OCI-LY7 (cell line): ENCODE measurements at regions not wholly inside any gene's neighbourhood (a gene's known extent, or its start where the extent isn't known, plus 50 kb on each side); places are given as distances from the start of the nearest gene placed in this dataset.

Source experiments
- EZH2phosphoT487 ChIP-seq: fragments of 200-600 bp; sonication (generic); IDR thresholded peaks from 2 replicates; pipeline ENCODE4 v1.6.1; 2018; ENCODE audit warnings: low read depth, borderline replicate concordance, mild to moderate bottlenecking, mixed run types, antibody characterized with exemption, low read length, moderate library complexity, mixed read lengths
- TF ChIP-seq, protein P1 (sequence below): fragments of 200-600 bp; sonication (generic); conservative IDR thresholded peaks from 2 replicates; pipeline ENCODE4 v1.5.1; 2014; ENCODE audit warnings: mild to moderate bottlenecking, antibody characterized with exemption, low read length, moderate library complexity, mixed read lengths

DNA sequence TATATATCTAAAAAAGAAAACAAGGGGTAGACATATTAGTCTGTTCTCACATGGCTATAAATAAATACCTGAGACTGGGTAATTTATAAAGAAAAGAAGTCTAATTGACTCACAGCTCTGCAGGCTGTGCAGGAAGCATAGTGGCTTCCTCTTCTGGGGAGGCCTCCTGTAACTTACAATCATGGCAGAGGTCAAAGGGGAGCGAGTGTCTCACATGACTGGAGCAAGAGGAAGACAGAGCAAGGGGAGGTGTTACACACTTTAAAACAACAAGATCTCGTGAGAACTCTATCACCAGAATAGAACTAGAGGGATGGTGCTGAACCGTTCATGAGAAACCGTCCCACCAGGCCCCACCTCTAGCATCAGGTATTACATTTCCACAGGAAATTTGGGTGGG, 616.8 kb downstream of the TLE4 start:
- TF ChIP-seq, protein P1, sequence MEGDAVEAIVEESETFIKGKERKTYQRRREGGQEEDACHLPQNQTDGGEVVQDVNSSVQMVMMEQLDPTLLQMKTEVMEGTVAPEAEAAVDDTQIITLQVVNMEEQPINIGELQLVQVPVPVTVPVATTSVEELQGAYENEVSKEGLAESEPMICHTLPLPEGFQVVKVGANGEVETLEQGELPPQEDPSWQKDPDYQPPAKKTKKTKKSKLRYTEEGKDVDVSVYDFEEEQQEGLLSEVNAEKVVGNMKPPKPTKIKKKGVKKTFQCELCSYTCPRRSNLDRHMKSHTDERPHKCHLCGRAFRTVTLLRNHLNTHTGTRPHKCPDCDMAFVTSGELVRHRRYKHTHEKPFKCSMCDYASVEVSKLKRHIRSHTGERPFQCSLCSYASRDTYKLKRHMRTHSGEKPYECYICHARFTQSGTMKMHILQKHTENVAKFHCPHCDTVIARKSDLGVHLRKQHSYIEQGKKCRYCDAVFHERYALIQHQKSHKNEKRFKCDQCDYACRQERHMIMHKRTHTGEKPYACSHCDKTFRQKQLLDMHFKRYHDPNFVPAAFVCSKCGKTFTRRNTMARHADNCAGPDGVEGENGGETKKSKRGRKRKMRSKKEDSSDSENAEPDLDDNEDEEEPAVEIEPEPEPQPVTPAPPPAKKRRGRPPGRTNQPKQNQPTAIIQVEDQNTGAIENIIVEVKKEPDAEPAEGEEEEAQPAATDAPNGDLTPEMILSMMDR: no peak
- no peak for TF ChIP-seq EZH2phosphoT487
